OCI-LY3 (cell line): ENCODE measurements at regions not wholly inside any gene's neighbourhood (a gene's known extent, or its start where the extent isn't known, plus 50 kb on each side); places are given as distances from the start of the nearest gene placed in this dataset.

Source experiments
- H2AFZ ChIP-seq: fragments of 200-600, 300-600 bp; shearing (Covaris generic); 2 replicates; pipeline ENCODE4 v1.6.0; 2014; ENCODE audit warnings: antibody characterized with exemption, low read depth, low read length
- H3K27ac ChIP-seq: fragments of 200-600, 300-600 bp; sonication (generic); 2 replicates; pipeline ENCODE4 v1.5.1; 2014; ENCODE audit warnings: mild to moderate bottlenecking, low read length, moderate library complexity, mixed read lengths
- H3K27me3 ChIP-seq: fragments of 200-600, 300-600 bp; sonication (generic); 2 replicates; pipeline ENCODE4 v1.6.1; 2014; ENCODE audit warnings: low read depth, low read length, mixed read lengths
- H3K36me3 ChIP-seq: fragments of 200-600, 300-600 bp; sonication (generic); replicated peaks from 2 replicates; pipeline ENCODE3; 2014; ENCODE audit warnings: low read depth, low read length, mixed read lengths
- H3K4me1 ChIP-seq: fragments of 300-600, 200-600 bp; sonication (generic); 2 replicates; pipeline ENCODE4 v1.6.1; 2014; ENCODE audit warnings: low read length, mixed read lengths
- H3K4me2 ChIP-seq: fragments of 200-600, 300-600 bp; sonication (generic); 2 replicates; pipeline ENCODE4 v1.6.1; 2014; ENCODE audit warnings: low read length, mixed read lengths
- H3K4me3 ChIP-seq: fragments of 300-600, 200-600 bp; sonication (generic); 2 replicates; pipeline ENCODE4 v1.5.1; 2014; ENCODE audit warnings: antibody characterized with exemption, mild to moderate bottlenecking, low read length, moderate library complexity
- H3K79me2 ChIP-seq: fragments of 300-600, 200-600 bp; shearing (Covaris generic); 2 replicates; pipeline ENCODE4 v1.6.1; 2014; ENCODE audit warnings: mild to moderate bottlenecking, low read length, mixed read lengths
- H3K9ac ChIP-seq: fragments of 300-600, 200-600 bp; shearing (Covaris generic); 2 replicates; pipeline ENCODE4 v1.6.0; 2014; ENCODE audit warnings: mild to moderate bottlenecking, low read length, moderate library complexity
- H3K9me3 ChIP-seq: fragments of 200-600, 300-600 bp; shearing (Covaris generic); 2 replicates; pipeline ENCODE4 v1.6.1; 2014; ENCODE audit warnings: low read length, mixed read lengths; ENCODE audit not compliant: insufficient read depth
- H4K20me1 ChIP-seq: fragments of 200-600, 300-600 bp; sonication (generic); 2 replicates; pipeline ENCODE4 v1.6.1; 2016; ENCODE audit warnings: low read length, mixed read lengths; ENCODE audit not compliant: insufficient read depth
- EZH2phosphoT487 ChIP-seq: fragments of 200-600 bp; shearing (Covaris generic); IDR thresholded peaks from 2 replicates; pipeline ENCODE4 v1.6.1; 2018; ENCODE audit warnings: antibody characterized with exemption, mixed run types, low read depth
- TF ChIP-seq, protein P1 (sequence below): fragments of 200-600, 300-600 bp; sonication (generic); IDR thresholded peaks from 2 replicates; pipeline ENCODE4 v1.5.1; 2014; ENCODE audit warnings: antibody characterized with exemption, low read length, low read depth

DNA sequence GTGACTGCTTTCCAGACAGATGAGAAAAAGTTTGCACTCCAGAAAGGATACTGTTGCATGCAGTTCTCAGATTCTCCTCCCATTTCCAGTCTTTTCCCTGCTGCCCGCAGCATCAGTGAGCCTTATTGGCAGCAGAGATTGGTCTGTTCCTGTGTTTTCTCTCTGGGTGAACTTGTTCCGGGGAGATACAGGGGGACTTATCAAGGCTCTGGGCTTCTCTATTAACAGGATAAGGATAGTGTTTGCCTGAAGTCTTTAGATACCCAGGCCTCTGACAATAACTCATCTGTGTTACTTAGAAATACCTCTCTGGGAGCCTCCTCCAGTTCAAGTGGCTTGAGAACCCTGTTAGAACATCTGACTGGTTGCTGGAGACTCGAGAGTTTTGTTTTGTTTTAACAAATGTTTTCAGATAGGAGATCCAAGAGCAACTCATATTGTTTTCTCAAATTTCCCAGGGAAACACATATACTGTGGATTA is 154.7 kb downstream of the BLID start:
- no peak overlapping the region for H3K9ac ChIP-seq
- no peak overlapping the region for H3K4me2 ChIP-seq
- no peak for TF ChIP-seq EZH2phosphoT487
- TF ChIP-seq, protein P1, sequence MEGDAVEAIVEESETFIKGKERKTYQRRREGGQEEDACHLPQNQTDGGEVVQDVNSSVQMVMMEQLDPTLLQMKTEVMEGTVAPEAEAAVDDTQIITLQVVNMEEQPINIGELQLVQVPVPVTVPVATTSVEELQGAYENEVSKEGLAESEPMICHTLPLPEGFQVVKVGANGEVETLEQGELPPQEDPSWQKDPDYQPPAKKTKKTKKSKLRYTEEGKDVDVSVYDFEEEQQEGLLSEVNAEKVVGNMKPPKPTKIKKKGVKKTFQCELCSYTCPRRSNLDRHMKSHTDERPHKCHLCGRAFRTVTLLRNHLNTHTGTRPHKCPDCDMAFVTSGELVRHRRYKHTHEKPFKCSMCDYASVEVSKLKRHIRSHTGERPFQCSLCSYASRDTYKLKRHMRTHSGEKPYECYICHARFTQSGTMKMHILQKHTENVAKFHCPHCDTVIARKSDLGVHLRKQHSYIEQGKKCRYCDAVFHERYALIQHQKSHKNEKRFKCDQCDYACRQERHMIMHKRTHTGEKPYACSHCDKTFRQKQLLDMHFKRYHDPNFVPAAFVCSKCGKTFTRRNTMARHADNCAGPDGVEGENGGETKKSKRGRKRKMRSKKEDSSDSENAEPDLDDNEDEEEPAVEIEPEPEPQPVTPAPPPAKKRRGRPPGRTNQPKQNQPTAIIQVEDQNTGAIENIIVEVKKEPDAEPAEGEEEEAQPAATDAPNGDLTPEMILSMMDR, result no peak
- no peaks in the 10 kb centered on the region for H4K20me1 ChIP-seq
- H3K36me3 ChIP-seq, result no peaks in the 10 kb centered on the region
- peaks cover 24% of the 10 kb centered on the region for H3K27me3 ChIP-seq
- no peaks in the 10 kb centered on the region for H3K9me3 ChIP-seq
- no peaks in the 10 kb centered on the region for H3K79me2 ChIP-seq
- H3K4me1 ChIP-seq, result peaks cover 27% of the 10 kb centered on the region
- H3K27ac ChIP-seq, result no peak overlapping the region
- H2AFZ ChIP-seq, result no peak overlapping the region
- H3K4me3 ChIP-seq, result no peak overlapping the region

DNA sequence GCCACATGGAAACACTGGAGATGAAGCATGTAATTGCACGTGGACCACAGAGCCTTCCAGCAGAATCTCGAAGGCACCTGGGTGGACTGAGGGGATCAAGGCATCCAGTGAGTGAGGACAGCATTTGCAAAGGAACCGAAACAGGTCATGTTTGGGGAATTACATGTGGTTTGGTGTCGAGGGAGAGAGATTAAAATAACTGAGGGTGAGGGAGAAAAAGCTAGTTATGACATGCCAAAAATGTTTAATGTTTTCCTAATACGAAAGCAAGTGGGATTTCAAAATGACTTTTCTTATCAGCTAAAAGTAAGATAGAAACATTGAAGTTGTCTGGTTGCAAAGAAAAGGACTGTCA is 157.1 kb downstream of the BLID start:
- Histone ChIP-seq H3K27ac (no peak overlapping the region), H2AFZ (no peak overlapping the region), H3K9me3 (no peaks in the 10 kb centered on the region), H3K9ac (no peak overlapping the region), H3K79me2 (no peaks in the 10 kb centered on the region), H3K27me3 (peaks cover 31% of the 10 kb centered on the region), H3K4me1 (peaks cover 27% of the 10 kb centered on the region), H3K4me2 (peak overlapping the region; percentile 57), H3K36me3 (no peaks in the 10 kb centered on the region), H3K4me3 (peak overlapping the region; percentile 25; the same call in 1 of the 2 replicates), H4K20me1 (no peaks in the 10 kb centered on the region)
- 0 out of 2 replicates have a peak, but pooled peaks have one; percentile 3 for TF ChIP-seq EZH2phosphoT487
- TF ChIP-seq, protein P1, result no peak

DNA sequence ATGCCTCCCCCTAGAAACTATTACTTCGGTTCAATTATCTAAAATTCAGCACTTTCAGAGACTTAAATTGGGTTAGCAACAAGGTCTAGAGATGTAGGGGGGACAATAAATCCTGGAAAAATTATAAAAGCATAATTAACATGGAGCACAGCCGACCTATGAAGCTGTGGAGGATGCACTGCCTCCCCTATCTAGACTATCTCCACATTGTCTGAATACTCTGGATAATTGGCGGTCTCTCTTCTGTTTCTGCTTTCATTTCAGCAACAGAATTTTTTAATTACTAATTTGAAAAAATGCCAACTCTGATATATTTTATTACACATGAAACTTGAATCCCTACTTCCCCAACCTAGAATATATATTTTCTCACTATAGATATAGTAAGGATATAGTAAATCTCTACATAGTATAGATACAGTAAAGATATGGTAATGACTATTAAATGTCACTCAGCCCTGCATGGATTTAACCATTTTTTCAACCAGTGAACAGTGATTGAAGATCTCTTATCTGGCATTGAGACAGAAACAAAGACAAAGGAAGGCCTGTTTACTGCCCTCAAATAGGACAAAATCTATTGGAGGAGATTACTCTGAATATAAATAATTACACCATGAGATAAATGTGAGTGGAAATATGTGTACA is 157.6 kb downstream of the BLID start:
- Histone ChIP-seq H3K4me3 (peak overlapping the region; percentile 25; the same call in 1 of the 2 replicates), H3K79me2 (no peaks in the 10 kb centered on the region), H3K36me3 (no peaks in the 10 kb centered on the region), H3K4me1 (peaks cover 27% of the 10 kb centered on the region), H3K27ac (no peak overlapping the region), H4K20me1 (no peaks in the 10 kb centered on the region), H3K9ac (no peak overlapping the region), H2AFZ (no peak overlapping the region), H3K27me3 (peaks cover 35% of the 10 kb centered on the region), H3K9me3 (no peaks in the 10 kb centered on the region), H3K4me2 (peak overlapping the region; percentile 57)
- TF ChIP-seq, protein P1, result no peak
- 0 out of 2 replicates have a peak, but pooled peaks have one; percentile 1 for TF ChIP-seq EZH2phosphoT487

DNA sequence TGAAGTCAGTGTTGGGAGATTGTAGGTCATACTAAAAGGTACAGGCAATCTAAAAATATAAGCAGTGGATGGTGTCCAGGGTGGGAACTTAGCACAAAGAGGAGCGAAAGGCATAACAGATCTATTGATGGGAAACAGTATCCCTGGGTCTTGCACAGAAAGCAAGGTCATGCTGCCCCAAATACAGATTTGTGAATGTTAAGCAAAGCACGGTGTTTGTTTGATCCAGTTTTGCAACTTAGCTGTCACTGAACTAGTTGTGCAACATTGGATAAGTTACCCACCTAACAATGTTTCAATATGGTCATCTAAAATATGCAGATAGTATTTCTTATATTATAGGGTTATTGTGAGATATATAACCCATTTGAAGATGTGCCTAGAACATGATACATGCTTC is 162.9 kb downstream of the BLID start:
- H3K79me2 ChIP-seq, result no peaks in the 10 kb centered on the region
- H3K27me3 ChIP-seq, result peaks cover 32% of the 10 kb centered on the region
- TF ChIP-seq, protein P1, result no peak
- TF ChIP-seq EZH2phosphoT487, result no peak
- H3K27ac ChIP-seq, result no peak overlapping the region
- no peaks in the 10 kb centered on the region for H4K20me1 ChIP-seq
- H3K4me2 ChIP-seq, result no peak overlapping the region
- H3K36me3 ChIP-seq, result no peaks in the 10 kb centered on the region
- H3K4me1 ChIP-seq, result peaks cover 8% of the 10 kb centered on the region
- no peak overlapping the region for H3K4me3 ChIP-seq
- H2AFZ ChIP-seq, result no peak overlapping the region
- H3K9ac ChIP-seq, result no peak overlapping the region
- no peaks in the 10 kb centered on the region for H3K9me3 ChIP-seq
